ENCODE measurements at regions not wholly inside any gene's neighbourhood (a gene's known extent, or its start where the extent isn't known, plus 50 kb on each side); places are given as distances from the start of the nearest gene placed in this dataset.

- Histone ChIP-seq H3K9ac (no peak overlapping the region), H4K20me1 (ENCODE audit: insufficient read depth) (no peaks in the 10 kb centered on the region), H3K79me2 (ENCODE audit: insufficient read depth) (no peaks in the 10 kb centered on the region), H2AFZ (ENCODE audit: low read depth) (no peak overlapping the region), H3K36me3 (replicated peaks in 1 of 2; ENCODE audit: control insufficient read depth in 1 of 2, insufficient read depth in 2 of 2, low read length in 1 of 2) (no peaks in the 10 kb centered on the region), H3K9me3 (no peaks in the 10 kb centered on the region), H3K4me2 (no peak overlapping the region), H3K9me2 (no peaks in the 10 kb centered on the region), H3F3A (replicated peaks; ENCODE audit: insufficient read depth) (no peaks in the 10 kb centered on the region), H3K4me3 (ENCODE audit: low read depth in 2 of 2, low read length in 1 of 2) (no peak overlapping the region), H3K27me3 (ENCODE audit: insufficient read depth) (no peaks in the 10 kb centered on the region), H3K4me1 (ENCODE audit: control insufficient read depth in 1 of 2, insufficient read depth in 2 of 2, low read depth in 1 of 2, low read length in 1 of 2) (no peaks in the 10 kb centered on the region), H3K27ac (ENCODE audit: low read depth in 2 of 2, low read length in 1 of 2) (no peak overlapping the region)
- TF ChIP-seq NRF1 (IDR thresholded peaks at IDR 0.05; ENCODE audit: low read depth, low read length) = no peak
- no peak for TF ChIP-seq NFIC (IDR thresholded peaks at IDR 0.05; ENCODE audit: borderline replicate concordance)
- TF ChIP-seq CTCF (IDR thresholded peaks at IDR 0.05) = no peak
- no peak for TF ChIP-seq JUND (IDR thresholded peaks at IDR 0.05)
- TF ChIP-seq EZH2phosphoT487 (IDR thresholded peaks at IDR 0.05; ENCODE audit: borderline replicate concordance, low read depth) = no peak
- TF ChIP-seq IRF3 (IDR thresholded peaks at IDR 0.05; ENCODE audit: low read depth, low read length) = no peak
- TF ChIP-seq GABPA (IDR thresholded peaks at IDR 0.05; ENCODE audit: low read depth) = no peak
- no peak for TF ChIP-seq SIN3A (IDR thresholded peaks at IDR 0.05; ENCODE audit: borderline replicate concordance, low read depth, low read length)
- TF ChIP-seq FOSL2 (IDR thresholded peaks at IDR 0.05; ENCODE audit: borderline replicate concordance, low read depth) = no peak
- no peak for TF ChIP-seq FOXJ3 (CRISPR knock-in tag; IDR thresholded peaks at IDR 0.05)
- no peak for TF ChIP-seq FOXM1 (IDR thresholded peaks at IDR 0.05; ENCODE audit: low read depth)
- no peak for TF ChIP-seq MXI1 (IDR thresholded peaks at IDR 0.05; ENCODE audit: low read depth, low read length)
- no peak for TF ChIP-seq GATA2 (CRISPR knock-in tag; IDR thresholded peaks at IDR 0.05)
- TF ChIP-seq ELF1 (IDR thresholded peaks at IDR 0.05) = no peak
- TF ChIP-seq PBX3 (IDR thresholded peaks at IDR 0.05) = no peak
- TF ChIP-seq ZBTB33 (IDR thresholded peaks at IDR 0.05; ENCODE audit: borderline replicate concordance, low read depth) = no peak
- 18% methylated on average over 2 of the region's 2 CpGs for WGBS (ENCODE audit: low lambda C conversion rate)
- POLR2A ChIA-PET = no interaction called here
- CTCF ChIA-PET = interaction anchor here (0.5 to 1.2 kb wide), 3 partner anchors 12 to 714 kb away, joined by 3 to 4 read pairs (median 3); no protein-coding TSS in a partner anchor
- DNase-seq = no peak
Observed at GRCh38 chr2:65715323-65715722, 282.9 kb upstream of the SPRED2 start.
